Testis (tissue), 2 donors: ENCODE measurements at regions not wholly inside any gene's neighbourhood (a gene's known extent, or its start where the extent isn't known, plus 50 kb on each side); places are given as distances from the start of the nearest gene placed in this dataset.
"Not testable (repeated sequence)": the region's sequence is repeated elsewhere in the genome, so short reads cannot be mapped to it uniquely, and the experiment has no call there.

Experiments used
- DNase-seq: peaks from one replicate; pipeline ENCODE4 v3.0.0-alpha.2; 2019
- H3K27ac ChIP-seq, 2 donors: fragments of 200-600 bp; sonication (generic); one replicate each; pipeline ENCODE4 v1.5.1; 2019
- H3K27me3 ChIP-seq: fragments of 200-600 bp; sonication (generic); one replicate; pipeline ENCODE4 v1.5.1; 2019
- H3K36me3 ChIP-seq: fragments of 200-600 bp; sonication (generic); one replicate; pipeline ENCODE4 v1.5.1; 2017; ENCODE audit warnings: low read depth; ENCODE audit errors: missing control alignments
- H3K4me1 ChIP-seq: fragments of 200-600 bp; sonication (generic); one replicate; pipeline ENCODE4 v1.5.1; 2019
- H3K4me3 ChIP-seq, 2 donors: fragments of 200-600 bp; sonication (generic); one replicate each; pipeline ENCODE4 v1.5.1; 2017 to 2019
- H3K9me3 ChIP-seq: fragments of 200-600 bp; sonication (generic); one replicate; pipeline ENCODE4 v1.5.1; 2017
- POLR2A ChIP-seq: fragments of 450-650 bp; IDR thresholded peaks from one replicate; pipeline ENCODE4 v1.6.1; 2017; ENCODE audit warnings: antibody characterized with exemption, mild to moderate bottlenecking, moderate library complexity
- WGBS, 2 donors: methylation state at CpG; one replicate each; pipeline ENCODE4 v1.1.5; 2018; 5-methylcytosine and 5-hydroxymethylcytosine counted together
- intact Hi-C: fragments of 100-400 bp; cut with DNase I; formaldehyde crosslinking; loops from one replicate; pipeline ENCODE4 v1.15.1; 2023; ENCODE audit warnings: low total_unique reads
- TF ChIP-seq, protein P1 (sequence below), 3 experiments: fragments of 450-650 bp in 2 of 3; fragments of 200-600 bp in 1 of 3; sonication (generic) in 1 of 3; IDR thresholded peaks; one replicate each; pipeline ENCODE4 v1.5.1; 2016 to 2019; ENCODE audit warnings: antibody characterized with exemption in 3 of 3, mild to moderate bottlenecking in 2 of 3, moderate library complexity in 1 of 3

DNA sequence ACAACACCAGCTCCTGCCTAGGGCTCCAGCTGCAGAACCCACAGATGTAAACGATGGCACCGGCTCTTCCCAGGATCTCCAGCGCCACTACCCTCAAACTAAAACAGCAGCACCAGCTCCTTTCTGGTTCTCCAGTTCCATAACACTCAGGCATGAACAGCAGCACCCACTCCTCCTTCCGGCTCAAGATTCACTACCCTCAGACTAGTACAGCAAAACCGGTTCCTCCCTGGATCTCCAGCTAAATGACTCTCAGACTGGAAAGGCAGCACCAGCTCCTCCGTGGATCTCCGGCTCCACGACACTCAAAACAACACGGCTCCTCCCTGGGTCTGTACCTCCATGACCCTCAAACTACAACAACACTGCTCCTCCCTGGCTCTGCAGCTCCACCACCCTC is 325.0 kb downstream of the PREX1 start:
- 81 to 93% methylated on average over 9 of the region's 9 CpGs for WGBS, 2 donors

DNA sequence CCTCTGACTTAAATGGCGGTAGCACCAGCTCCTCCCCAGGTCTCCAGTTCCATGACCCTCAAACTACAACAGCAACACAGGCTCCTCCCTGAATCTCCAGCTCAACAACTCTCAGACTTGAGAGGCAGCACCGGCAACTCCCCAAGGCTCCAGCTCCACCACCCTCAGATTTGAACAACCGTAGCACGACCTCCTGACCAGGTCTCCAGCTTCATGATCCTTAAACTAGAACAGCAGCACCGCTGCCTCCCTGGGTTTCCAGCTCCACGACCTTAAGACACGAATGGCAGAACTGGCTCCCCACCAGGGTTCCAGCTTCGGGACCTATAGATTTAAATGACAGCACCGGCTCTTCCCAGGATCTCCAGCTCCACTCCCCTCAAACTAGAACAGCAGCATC is 325.8 kb downstream of the PREX1 start:
- WGBS, 2 donors: 93% methylated on average over 5 to 9 of the region's 9 CpGs
- Histone ChIP-seq H3K27ac (no peak overlapping the region), H3K36me3 (no peaks in the 10 kb centered on the region), H3K9me3 (no peaks in the 10 kb centered on the region), H3K4me3 (no peak overlapping the region), H3K4me1 (no peaks in the 10 kb centered on the region), H3K27me3 (no peaks in the 10 kb centered on the region)
- intact Hi-C loops: no loop called here
- DNase-seq: no peak
- TF ChIP-seq, protein P1, sequence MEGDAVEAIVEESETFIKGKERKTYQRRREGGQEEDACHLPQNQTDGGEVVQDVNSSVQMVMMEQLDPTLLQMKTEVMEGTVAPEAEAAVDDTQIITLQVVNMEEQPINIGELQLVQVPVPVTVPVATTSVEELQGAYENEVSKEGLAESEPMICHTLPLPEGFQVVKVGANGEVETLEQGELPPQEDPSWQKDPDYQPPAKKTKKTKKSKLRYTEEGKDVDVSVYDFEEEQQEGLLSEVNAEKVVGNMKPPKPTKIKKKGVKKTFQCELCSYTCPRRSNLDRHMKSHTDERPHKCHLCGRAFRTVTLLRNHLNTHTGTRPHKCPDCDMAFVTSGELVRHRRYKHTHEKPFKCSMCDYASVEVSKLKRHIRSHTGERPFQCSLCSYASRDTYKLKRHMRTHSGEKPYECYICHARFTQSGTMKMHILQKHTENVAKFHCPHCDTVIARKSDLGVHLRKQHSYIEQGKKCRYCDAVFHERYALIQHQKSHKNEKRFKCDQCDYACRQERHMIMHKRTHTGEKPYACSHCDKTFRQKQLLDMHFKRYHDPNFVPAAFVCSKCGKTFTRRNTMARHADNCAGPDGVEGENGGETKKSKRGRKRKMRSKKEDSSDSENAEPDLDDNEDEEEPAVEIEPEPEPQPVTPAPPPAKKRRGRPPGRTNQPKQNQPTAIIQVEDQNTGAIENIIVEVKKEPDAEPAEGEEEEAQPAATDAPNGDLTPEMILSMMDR (IDR thresholded peaks at IDR 0.05): no peak
- no peak for TF ChIP-seq POLR2A

More for the DNA sequence above, 325.0 kb downstream of the PREX1 start:
- no peaks in the 10 kb centered on the region for H3K36me3 ChIP-seq
- H3K4me3 ChIP-seq: no peak overlapping the region
- H3K27me3 ChIP-seq: no peaks in the 10 kb centered on the region
- intact Hi-C loops: no loop called here
- no peak for DNase-seq
- TF ChIP-seq, protein P1 (IDR thresholded peaks at IDR 0.05): no peak
- TF ChIP-seq POLR2A: no peak
- H3K27ac ChIP-seq: no peak overlapping the region
- H3K4me1 ChIP-seq: no peaks in the 10 kb centered on the region
- no peaks in the 10 kb centered on the region for H3K9me3 ChIP-seq

DNA sequence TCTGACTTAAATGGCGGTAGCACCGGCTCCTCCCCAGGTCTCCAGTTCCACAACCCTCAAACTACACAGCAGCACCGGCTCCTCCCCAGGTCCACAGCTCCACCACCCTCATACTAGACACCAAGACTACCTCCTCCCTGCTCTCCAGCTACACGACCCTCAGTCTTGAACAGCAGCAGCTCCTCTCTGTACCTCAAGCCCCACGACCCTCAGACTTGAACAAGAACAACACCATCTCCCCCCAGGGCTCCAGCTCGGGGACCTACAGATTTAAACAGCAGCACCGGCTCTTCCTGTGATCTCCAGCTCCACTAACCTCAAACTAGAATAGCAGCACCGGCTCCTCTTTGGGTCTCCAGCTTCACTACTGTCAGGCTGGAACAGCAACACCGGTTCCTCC is 326.9 kb downstream of the PREX1 start:
- intact Hi-C loops, H3K4me1 ChIP-seq: not testable (repeated sequence)

DNA sequence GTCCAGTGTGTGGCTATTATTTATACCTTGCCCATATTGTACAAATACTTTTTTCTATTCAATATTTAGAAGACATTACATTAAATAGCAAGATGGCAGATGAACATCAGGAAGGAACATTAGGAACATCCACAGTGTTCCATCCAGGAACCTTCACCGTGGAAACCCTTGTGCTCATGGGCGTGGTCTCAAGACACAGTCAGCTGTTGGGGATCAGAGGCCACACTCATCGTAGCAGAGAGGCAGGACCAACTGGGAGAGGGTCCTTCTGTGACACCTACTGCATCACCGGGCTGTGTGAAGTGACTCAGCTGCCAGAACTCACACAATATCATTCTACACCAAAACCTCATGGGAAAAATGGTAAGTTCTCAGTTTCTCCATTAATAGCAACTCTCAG is 328.9 kb downstream of the PREX1 start:
- intact Hi-C loops, DNase-seq, H3K4me3 ChIP-seq, H3K4me1 ChIP-seq, H3K9me3 ChIP-seq, H3K36me3 ChIP-seq, H3K27ac ChIP-seq, H3K27me3 ChIP-seq: not testable (repeated sequence)
- WGBS, 2 donors: 60 to 66% methylated on average over 4 of the region's 4 CpGs

More for the DNA sequence above, 326.9 kb downstream of the PREX1 start:
- 82 to 83% methylated on average over 9 of the region's 9 CpGs for WGBS, 2 donors
- not testable (repeated sequence) for H3K4me3 ChIP-seq, H3K36me3 ChIP-seq, H3K27me3 ChIP-seq, H3K9me3 ChIP-seq, DNase-seq, H3K27ac ChIP-seq

DNA sequence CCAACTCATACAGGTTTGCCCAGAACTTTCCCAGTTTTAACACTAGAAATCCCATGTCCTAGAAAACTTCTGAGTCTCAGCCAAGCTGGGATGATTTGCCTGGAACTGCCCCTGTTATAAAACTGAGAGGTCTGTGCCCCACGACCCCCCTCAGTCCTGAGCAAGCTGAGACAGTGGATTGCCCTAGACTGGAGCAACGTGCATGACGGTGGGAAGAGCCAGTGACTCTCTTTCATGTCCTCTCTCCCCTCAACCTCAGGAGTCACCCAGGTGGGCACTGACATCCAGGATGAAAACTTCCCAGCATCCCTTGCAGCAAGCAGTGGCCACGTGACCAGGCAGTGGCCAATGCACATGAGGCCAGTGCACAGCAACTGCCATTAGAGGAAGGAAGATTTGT is 329.7 kb downstream of the PREX1 start:
- H3K9me3 ChIP-seq, H3K4me3 ChIP-seq, H3K36me3 ChIP-seq, DNase-seq, H3K4me1 ChIP-seq, H3K27ac ChIP-seq, H3K27me3 ChIP-seq, intact Hi-C loops: not testable (repeated sequence)
- WGBS, 2 donors: 96 to 100% methylated on average over 3 to 4 of the region's 4 CpGs

DNA sequence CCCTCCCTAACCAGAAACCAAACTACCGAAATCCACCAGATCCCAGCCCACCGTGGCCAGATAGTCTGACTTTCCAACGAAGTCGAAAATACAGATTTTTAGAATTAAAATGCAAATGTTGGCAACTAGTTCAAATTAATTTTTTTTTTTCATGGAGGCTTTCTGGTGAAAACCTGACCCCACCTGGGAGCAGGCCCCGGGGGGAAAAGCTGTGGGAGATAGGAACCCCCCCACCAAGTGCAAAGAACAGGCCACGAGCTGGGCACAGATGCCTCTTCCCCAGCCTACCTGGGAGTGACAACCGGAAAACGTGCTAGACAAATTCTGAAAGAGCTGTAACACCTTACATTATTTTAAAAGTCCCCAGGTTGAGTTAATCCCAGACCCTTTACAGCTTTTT is 333.8 kb downstream of the PREX1 start:
- Histone ChIP-seq H3K27me3 (no peaks in the 10 kb centered on the region), H3K4me3 (no peak overlapping the region), H3K36me3 (no peaks in the 10 kb centered on the region), H3K27ac (no peak overlapping the region), H3K4me1 (peaks cover 4% of the 10 kb centered on the region), H3K9me3 (no peaks in the 10 kb centered on the region)
- DNase-seq: no peak
- 85 to 95% methylated on average over 8 of the region's 8 CpGs for WGBS, 2 donors
- intact Hi-C loops: no loop called here
- TF ChIP-seq POLR2A: no peak
- TF ChIP-seq, protein P1 (IDR thresholded peaks at IDR 0.05): no peak

DNA sequence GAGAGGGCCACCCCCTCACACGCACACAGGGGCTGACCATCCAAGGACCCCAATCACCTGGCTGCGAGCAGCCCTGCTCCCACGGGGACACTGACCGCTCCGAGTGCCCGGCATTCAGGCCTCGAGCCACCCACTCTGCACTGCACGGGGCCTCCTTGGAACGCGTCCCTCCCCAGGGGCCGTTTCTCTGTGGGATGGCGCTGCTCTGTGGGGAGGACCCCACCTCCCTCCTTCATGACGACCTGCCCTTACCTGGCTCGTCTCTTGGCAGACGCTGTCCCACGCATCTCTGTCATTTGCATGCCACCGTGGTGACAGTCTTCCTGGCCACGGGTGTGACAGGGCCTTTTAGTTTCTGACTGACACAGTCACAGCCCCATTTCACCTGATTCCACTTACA is 334.5 kb downstream of the PREX1 start:
- H3K27me3 ChIP-seq, H3K27ac ChIP-seq, DNase-seq, H3K4me3 ChIP-seq, H3K9me3 ChIP-seq, H3K4me1 ChIP-seq, intact Hi-C loops, H3K36me3 ChIP-seq: not testable (repeated sequence)
- 86 to 87% methylated on average over 16 to 18 of the region's 18 CpGs for WGBS, 2 donors
